ENCODE measurements at regions not wholly inside any gene's neighbourhood (a gene's known extent, or its start where the extent isn't known, plus 50 kb on each side); places are given as distances from the start of the nearest gene placed in this dataset.

GRCh38 chr20:11158146-11158545, 484.3 kb upstream of the JAG1 start:
- TF ChIP-seq, protein P1, sequence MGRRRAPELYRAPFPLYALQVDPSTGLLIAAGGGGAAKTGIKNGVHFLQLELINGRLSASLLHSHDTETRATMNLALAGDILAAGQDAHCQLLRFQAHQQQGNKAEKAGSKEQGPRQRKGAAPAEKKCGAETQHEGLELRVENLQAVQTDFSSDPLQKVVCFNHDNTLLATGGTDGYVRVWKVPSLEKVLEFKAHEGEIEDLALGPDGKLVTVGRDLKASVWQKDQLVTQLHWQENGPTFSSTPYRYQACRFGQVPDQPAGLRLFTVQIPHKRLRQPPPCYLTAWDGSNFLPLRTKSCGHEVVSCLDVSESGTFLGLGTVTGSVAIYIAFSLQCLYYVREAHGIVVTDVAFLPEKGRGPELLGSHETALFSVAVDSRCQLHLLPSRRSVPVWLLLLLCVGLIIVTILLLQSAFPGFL (CRISPR knock-in tag; IDR thresholded peaks at IDR 0.05; ENCODE audit: borderline replicate concordance) = no peak
- TF ChIP-seq, protein P2, sequence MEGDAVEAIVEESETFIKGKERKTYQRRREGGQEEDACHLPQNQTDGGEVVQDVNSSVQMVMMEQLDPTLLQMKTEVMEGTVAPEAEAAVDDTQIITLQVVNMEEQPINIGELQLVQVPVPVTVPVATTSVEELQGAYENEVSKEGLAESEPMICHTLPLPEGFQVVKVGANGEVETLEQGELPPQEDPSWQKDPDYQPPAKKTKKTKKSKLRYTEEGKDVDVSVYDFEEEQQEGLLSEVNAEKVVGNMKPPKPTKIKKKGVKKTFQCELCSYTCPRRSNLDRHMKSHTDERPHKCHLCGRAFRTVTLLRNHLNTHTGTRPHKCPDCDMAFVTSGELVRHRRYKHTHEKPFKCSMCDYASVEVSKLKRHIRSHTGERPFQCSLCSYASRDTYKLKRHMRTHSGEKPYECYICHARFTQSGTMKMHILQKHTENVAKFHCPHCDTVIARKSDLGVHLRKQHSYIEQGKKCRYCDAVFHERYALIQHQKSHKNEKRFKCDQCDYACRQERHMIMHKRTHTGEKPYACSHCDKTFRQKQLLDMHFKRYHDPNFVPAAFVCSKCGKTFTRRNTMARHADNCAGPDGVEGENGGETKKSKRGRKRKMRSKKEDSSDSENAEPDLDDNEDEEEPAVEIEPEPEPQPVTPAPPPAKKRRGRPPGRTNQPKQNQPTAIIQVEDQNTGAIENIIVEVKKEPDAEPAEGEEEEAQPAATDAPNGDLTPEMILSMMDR (IDR thresholded peaks at IDR 0.05) = no peak
